Mesenchymal stem cell (in vitro differentiated cells and primary cell): ENCODE measurements at regions not wholly inside any gene's neighbourhood (a gene's known extent, or its start where the extent isn't known, plus 50 kb on each side); places are given as distances from the start of the nearest gene placed in this dataset.
"Not testable (repeated sequence)": the region's sequence is repeated elsewhere in the genome, so short reads cannot be mapped to it uniquely, and the experiment has no call there.

ENCODE experiments used
- DNase-seq: peaks from one replicate; pipeline ENCODE4 v3.0.0-alpha.2; 2013
- H2AFZ ChIP-seq: one replicate; pipeline ENCODE4 v1.6.1; 2013; ENCODE audit warnings: low read depth, mild to moderate bottlenecking, control low read depth, inconsistent platforms, low read length, moderate library complexity
- H2AK5ac ChIP-seq: 2 replicates; pipeline ENCODE4 v1.6.1; 2013; ENCODE audit warnings: low read length, moderate library complexity, mild to moderate bottlenecking, inconsistent platforms; ENCODE audit not compliant: severe bottlenecking
- H2BK120ac ChIP-seq: one replicate; pipeline ENCODE4 v1.6.1; 2013; ENCODE audit warnings: low read depth, mild to moderate bottlenecking, inconsistent platforms, low read length, moderate library complexity
- H2BK12ac ChIP-seq, 2 experiments: one replicate each; pipeline ENCODE4 v1.6.1; 2013; ENCODE audit warnings: inconsistent platforms in 2 of 2, low read length in 2 of 2, mild to moderate bottlenecking in 2 of 2, moderate library complexity in 2 of 2, control low read depth in 1 of 2
- H2BK15ac ChIP-seq: one replicate; pipeline ENCODE4 v1.6.1; 2013; ENCODE audit warnings: mild to moderate bottlenecking, low read depth, inconsistent platforms; ENCODE audit not compliant: poor library complexity, severe bottlenecking
- H2BK5ac ChIP-seq: 2 replicates; pipeline ENCODE4 v1.6.1; 2013; ENCODE audit warnings: low read depth, mild to moderate bottlenecking, low read length, control low read depth, inconsistent platforms; ENCODE audit not compliant: poor library complexity, severe bottlenecking
- H3K14ac ChIP-seq, 2 experiments: one replicate each; pipeline ENCODE4 v1.6.1; 2013; ENCODE audit warnings: inconsistent platforms in 2 of 2, low read length in 2 of 2, control low read depth in 1 of 2, mild to moderate bottlenecking in 1 of 2, moderate library complexity in 1 of 2
- H3K18ac ChIP-seq, 2 experiments: one replicate each; pipeline ENCODE4 v1.6.1; 2013; ENCODE audit warnings: inconsistent platforms in 2 of 2, low read length in 2 of 2, control low read depth in 1 of 2, low read depth in 1 of 2, mild to moderate bottlenecking in 1 of 2
- H3K23ac ChIP-seq, 2 experiments: one replicate each; pipeline ENCODE4 v1.6.1; 2013; ENCODE audit warnings: inconsistent platforms in 2 of 2, low read length in 2 of 2, mild to moderate bottlenecking in 2 of 2, moderate library complexity in 2 of 2, control low read depth in 1 of 2
- H3K27ac ChIP-seq: 2 replicates; pipeline ENCODE4 v1.5.1; 2013; ENCODE audit warnings: mild to moderate bottlenecking, moderate library complexity, low read length, control low read depth, inconsistent platforms; ENCODE audit not compliant: poor library complexity, severe bottlenecking
- H3K27me3 ChIP-seq, 2 experiments: 2 replicates each; pipeline versions ENCODE4 v1.6.1 to v1.7.0; 2013; ENCODE audit warnings: low read length in 2 of 2, mild to moderate bottlenecking in 2 of 2, moderate library complexity in 2 of 2, control low read depth in 1 of 2, inconsistent platforms in 1 of 2; ENCODE audit not compliant: control insufficient read depth in 1 of 2, insufficient read depth in 1 of 2
- H3K36me3 ChIP-seq, 2 experiments: 2 replicates each; pipeline versions ENCODE4 v1.6.1 to v1.7.0; 2013; ENCODE audit warnings: low read length in 2 of 2, control low read depth in 1 of 2, inconsistent platforms in 1 of 2, low read depth in 1 of 2, mild to moderate bottlenecking in 1 of 2; ENCODE audit not compliant: insufficient read depth in 2 of 2, control insufficient read depth in 1 of 2
- H3K4ac ChIP-seq, 2 experiments: one replicate each; pipeline ENCODE4 v1.6.1; 2013; ENCODE audit warnings: inconsistent platforms in 2 of 2, low read length in 2 of 2, mild to moderate bottlenecking in 2 of 2, moderate library complexity in 2 of 2, control low read depth in 1 of 2, low read depth in 1 of 2
- H3K4me1 ChIP-seq: 2 replicates; pipeline ENCODE4 v1.6.1; 2013; ENCODE audit warnings: low read depth, low read length, control low read depth; ENCODE audit not compliant: control insufficient read depth, insufficient read depth
- H3K4me2 ChIP-seq: 2 replicates; pipeline ENCODE4 v1.6.1; 2013; ENCODE audit warnings: low read length, mild to moderate bottlenecking, inconsistent platforms; ENCODE audit not compliant: poor library complexity, severe bottlenecking
- H3K4me3 ChIP-seq, 2 experiments: 2 replicates each; pipeline versions ENCODE4 v1.5.1 to v1.7.0; 2013; ENCODE audit warnings: low read length in 2 of 2, mild to moderate bottlenecking in 2 of 2, control low read depth in 1 of 2, low read depth in 1 of 2; ENCODE audit not compliant: insufficient read depth in 1 of 2
- H3K79me1 ChIP-seq: replicated peaks from 2 replicates; pipeline ENCODE4 v1.6.1; 2013; ENCODE audit warnings: mild to moderate bottlenecking, control low read depth, low read length, inconsistent platforms; ENCODE audit not compliant: poor library complexity, severe bottlenecking
- H3K9ac ChIP-seq: 2 replicates; pipeline ENCODE4 v1.7.0; 2013; ENCODE audit warnings: mild to moderate bottlenecking, low read length, moderate library complexity
- H3K9me3 ChIP-seq: 2 replicates; pipeline ENCODE4 v1.7.0; 2013; ENCODE audit warnings: mild to moderate bottlenecking, low read length; ENCODE audit not compliant: control insufficient read depth
- H4K8ac ChIP-seq: one replicate; pipeline ENCODE4 v1.6.1; 2013; ENCODE audit warnings: inconsistent platforms, mild to moderate bottlenecking, low read length, moderate library complexity
- H4K91ac ChIP-seq: one replicate; pipeline ENCODE4 v1.6.1; 2013; ENCODE audit warnings: mild to moderate bottlenecking, low read length, inconsistent platforms
- WGBS: methylation state at CpG from one replicate; pipeline ENCODE4 v1.1.7; 2013; ENCODE audit warnings: mixed read lengths; 5-methylcytosine and 5-hydroxymethylcytosine counted together

DNA sequence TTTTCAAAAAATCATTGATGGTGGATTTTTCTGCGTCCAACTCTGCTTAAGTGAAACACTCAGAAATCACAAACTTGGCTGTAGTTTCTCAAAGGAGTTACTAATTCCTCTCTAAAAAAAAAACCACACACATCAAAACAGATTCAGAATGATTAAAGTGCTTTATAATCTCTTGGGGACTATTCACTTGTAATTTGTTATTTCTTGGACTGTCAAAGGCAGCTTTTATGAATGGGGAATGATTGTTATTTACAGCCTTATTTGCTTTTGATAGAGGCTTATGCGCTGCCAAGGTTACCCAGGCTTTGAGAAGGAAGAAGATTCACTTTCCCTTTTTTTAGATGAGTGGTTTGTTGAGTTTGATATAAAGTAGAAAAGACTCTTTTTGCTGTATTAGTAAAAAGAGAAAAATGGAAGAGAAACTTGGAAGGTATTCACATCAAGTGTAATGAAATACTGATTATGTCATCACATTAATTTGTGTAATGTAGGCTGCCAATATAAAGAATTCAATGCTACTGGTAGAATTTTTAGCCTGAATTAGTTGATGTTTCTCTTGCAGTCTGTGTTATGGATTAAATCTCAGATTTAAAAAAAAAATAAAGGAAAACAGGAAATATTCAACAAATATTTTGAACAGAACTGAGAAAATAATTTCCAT, 381.0 kb upstream of the SASH1 start:
- H2AK5ac ChIP-seq: no peak overlapping the region
- no peaks in the 10 kb centered on the region for H3K4me1 ChIP-seq
- no peak overlapping the region for H2BK5ac ChIP-seq
- H3K18ac ChIP-seq: no peak overlapping the region
- DNase-seq: no peak
- H2AFZ ChIP-seq: no peak overlapping the region
- H2BK120ac ChIP-seq: no peak overlapping the region
- H3K4me3 ChIP-seq: no peak overlapping the region
- no peaks in the 10 kb centered on the region for H3K79me1 ChIP-seq
- no peaks in the 10 kb centered on the region for H3K36me3 ChIP-seq
- no peak overlapping the region for H3K9ac ChIP-seq
- 91% methylated on average over 1 of the region's 2 CpGs for WGBS
- H3K9me3 ChIP-seq: peaks cover 10% of the 10 kb centered on the region
- H3K27ac ChIP-seq: no peak overlapping the region
- H3K4ac ChIP-seq: no peak overlapping the region
- H4K8ac ChIP-seq: no peak overlapping the region
- no peak overlapping the region for H2BK12ac ChIP-seq
- H3K23ac ChIP-seq: no peak overlapping the region
- no peak overlapping the region for H3K14ac ChIP-seq
- H4K91ac ChIP-seq: no peak overlapping the region
- no peak overlapping the region for H3K4me2 ChIP-seq
- no peaks in the 10 kb centered on the region for H3K27me3 ChIP-seq
- H2BK15ac ChIP-seq: no peak overlapping the region

DNA sequence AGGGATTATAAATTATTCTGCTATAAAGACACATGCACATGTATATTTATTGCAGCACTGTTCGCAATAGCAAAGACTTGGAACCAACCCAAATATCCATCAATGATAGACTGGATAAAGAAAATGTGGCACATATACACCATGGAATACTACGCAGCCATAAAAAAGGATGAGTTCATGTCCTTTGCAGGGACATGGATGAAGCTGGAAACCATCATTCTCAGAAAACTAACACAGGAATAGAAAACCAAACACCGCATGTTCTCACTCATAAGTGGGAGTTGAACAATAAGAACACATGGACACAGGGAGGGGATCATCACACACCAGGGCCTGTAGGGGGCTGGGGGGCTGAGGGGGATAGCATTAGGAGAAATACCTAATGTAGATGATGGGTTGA, 377.2 kb upstream of the SASH1 start:
- not testable (repeated sequence) for H3K4me3 ChIP-seq, H3K27me3 ChIP-seq, DNase-seq, H2AK5ac ChIP-seq, H3K79me1 ChIP-seq, H3K27ac ChIP-seq, H3K9ac ChIP-seq, H3K23ac ChIP-seq, H3K14ac ChIP-seq, H3K36me3 ChIP-seq, H4K8ac ChIP-seq, H3K4me2 ChIP-seq, H3K4ac ChIP-seq, H2BK12ac ChIP-seq, H2BK15ac ChIP-seq, H4K91ac ChIP-seq, H2BK5ac ChIP-seq, H2AFZ ChIP-seq, H2BK120ac ChIP-seq, H3K4me1 ChIP-seq, H3K18ac ChIP-seq
- H3K9me3 ChIP-seq: peaks cover 10% of the 10 kb centered on the region
- WGBS: 100% methylated on average over 1 of the region's 3 CpGs

DNA sequence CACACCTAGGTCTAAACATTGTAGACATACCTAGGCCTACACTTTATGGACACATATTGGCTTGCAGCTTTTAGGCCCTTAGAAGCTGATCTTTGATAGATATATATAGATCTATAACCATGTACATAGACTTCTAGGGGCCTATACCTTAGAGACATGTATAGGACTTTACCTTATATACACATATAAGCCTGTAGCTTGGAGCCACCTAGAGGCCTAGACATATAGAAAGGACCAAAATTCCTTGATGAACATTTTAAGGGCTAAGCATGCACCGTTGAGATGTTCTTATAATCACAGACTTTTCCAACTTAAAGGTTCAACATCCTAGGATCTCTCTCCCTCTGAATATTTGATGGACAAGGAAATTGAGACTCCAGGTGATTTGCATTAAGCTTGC, 371.7 kb upstream of the SASH1 start:
- Histone ChIP-seq H4K8ac (no peak overlapping the region), H2AK5ac (no peak overlapping the region), H3K27ac (no peak overlapping the region), H2BK120ac (no peak overlapping the region), H3K14ac (no peak overlapping the region), H2AFZ (no peak overlapping the region), H3K36me3 (no peaks in the 10 kb centered on the region), H3K79me1 (no peaks in the 10 kb centered on the region), H4K91ac (no peak overlapping the region), H3K18ac (no peak overlapping the region), H3K23ac (no peak overlapping the region), H2BK15ac (no peak overlapping the region), H3K4me1 (no peaks in the 10 kb centered on the region), H2BK5ac (no peak overlapping the region), H3K4me3 (no peak overlapping the region), H3K4me2 (no peak overlapping the region), H3K27me3 (no peaks in the 10 kb centered on the region), H2BK12ac (no peak overlapping the region), H3K9ac (no peak overlapping the region), H3K4ac (no peak overlapping the region), H3K9me3 (no peaks in the 10 kb centered on the region)
- WGBS: 60% methylated on average over 1 of the region's 1 CpG
- peak; percentile 20 for DNase-seq

DNA sequence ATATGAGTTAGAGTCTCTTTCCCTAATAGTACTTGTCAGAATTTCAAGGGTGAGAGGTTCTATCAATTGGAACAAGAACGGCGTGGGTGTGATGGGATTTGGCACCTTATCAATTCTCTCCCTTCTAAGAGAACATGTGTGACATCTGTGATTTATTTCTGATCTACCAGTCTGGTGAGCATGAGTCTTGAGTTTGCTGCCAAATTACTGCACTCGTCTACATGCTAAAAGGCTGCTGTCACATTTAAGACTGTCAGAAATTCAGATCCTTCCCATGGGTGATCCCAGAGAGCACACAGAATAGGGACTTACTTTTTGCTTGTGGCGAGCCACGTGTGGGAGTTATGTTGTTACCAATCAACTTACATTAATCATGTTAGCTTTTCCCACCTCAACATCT, 370.2 kb upstream of the SASH1 start:
- Histone ChIP-seq H2BK5ac (no peak overlapping the region), H3K23ac (no peak overlapping the region), H3K79me1 (no peaks in the 10 kb centered on the region), H3K9me3 (no peaks in the 10 kb centered on the region), H3K14ac (no peak overlapping the region), H3K4me2 (no peak overlapping the region), H3K27me3 (no peaks in the 10 kb centered on the region), H3K4ac (no peak overlapping the region), H2AFZ (no peak overlapping the region), H3K18ac (no peak overlapping the region), H2BK120ac (no peak overlapping the region), H2AK5ac (no peak overlapping the region), H2BK15ac (no peak overlapping the region), H3K27ac (no peak overlapping the region), H4K8ac (no peak overlapping the region), H4K91ac (no peak overlapping the region), H2BK12ac (no peak overlapping the region), H3K4me3 (no peak overlapping the region), H3K9ac (no peak overlapping the region), H3K4me1 (no peaks in the 10 kb centered on the region), H3K36me3 (no peaks in the 10 kb centered on the region)
- 92% methylated on average over 1 of the region's 5 CpGs for WGBS
- no peak for DNase-seq
